DOHH2 (cell line): ENCODE measurements at regions not wholly inside any gene's neighbourhood (a gene's known extent, or its start where the extent isn't known, plus 50 kb on each side); places are given as distances from the start of the nearest gene placed in this dataset.

Experiments used
- H3F3A ChIP-seq: fragments of 200-600 bp; sonication (generic), shearing (Covaris generic); 2 replicates; pipeline ENCODE4 v1.6.0; 2016; ENCODE audit warnings: antibody characterized with exemption, mild to moderate bottlenecking; ENCODE audit not compliant: control insufficient read depth, insufficient read depth
- H3K27ac ChIP-seq: fragments of 200-600 bp; sonication (generic); 2 replicates; pipeline ENCODE4 v1.5.1; 2014; ENCODE audit warnings: low read depth, mild to moderate bottlenecking, low read length, moderate library complexity
- H3K27me3 ChIP-seq: fragments of 200-600 bp; sonication (generic); 2 replicates; pipeline ENCODE4 v1.6.1; 2014; ENCODE audit warnings: mild to moderate bottlenecking, low read length, mixed read lengths; ENCODE audit not compliant: control insufficient read depth
- H3K36me3 ChIP-seq: fragments of 200-600 bp; sonication (generic); 2 replicates; pipeline ENCODE4 v1.6.1; 2014; ENCODE audit warnings: mild to moderate bottlenecking, low read length, moderate library complexity, mixed read lengths; ENCODE audit not compliant: control insufficient read depth
- H3K4me1 ChIP-seq: fragments of 200-600 bp; sonication (generic); 2 replicates; pipeline ENCODE4 v1.6.1; 2014; ENCODE audit warnings: mild to moderate bottlenecking, low read length, mixed read lengths; ENCODE audit not compliant: control insufficient read depth
- H3K4me2 ChIP-seq: fragments of 200-600 bp; sonication (generic); 2 replicates; pipeline ENCODE4 v1.6.0; 2014; ENCODE audit warnings: mild to moderate bottlenecking, low read length, moderate library complexity
- H3K4me3 ChIP-seq: fragments of 200-600 bp; sonication (generic); 2 replicates; pipeline ENCODE4 v1.5.1; 2014; ENCODE audit warnings: mild to moderate bottlenecking, low read length, mixed read lengths
- H3K79me2 ChIP-seq: fragments of 200-600 bp; sonication (generic); 2 replicates; pipeline ENCODE4 v1.6.1; 2014; ENCODE audit warnings: mild to moderate bottlenecking, low read length, mixed read lengths; ENCODE audit not compliant: control insufficient read depth
- H3K9me2 ChIP-seq: fragments of 200-600 bp; sonication (generic); replicated peaks from 2 replicates; pipeline ENCODE4 v1.6.1; 2014; ENCODE audit warnings: mild to moderate bottlenecking, low read length, mixed read lengths; ENCODE audit not compliant: control insufficient read depth
- H3K9me3 ChIP-seq: fragments of 200-600 bp; sonication (generic); 2 replicates; pipeline ENCODE4 v1.6.1; 2014; ENCODE audit warnings: antibody characterized with exemption, low read length, mixed read lengths; ENCODE audit not compliant: control insufficient read depth, insufficient read depth
- H4K20me1 ChIP-seq: fragments of 200-600 bp; sonication (generic); 2 replicates; pipeline ENCODE4 v1.6.0; 2014; ENCODE audit warnings: low read depth, mild to moderate bottlenecking, antibody characterized with exemption, low read length, moderate library complexity; ENCODE audit not compliant: control insufficient read depth, insufficient read depth
- CTCF ChIP-seq: fragments of 200-600 bp; sonication (generic); IDR thresholded peaks from one replicate; pipeline ENCODE4 v1.5.1; 2014; ENCODE audit warnings: antibody characterized with exemption, mild to moderate bottlenecking, low read depth, low read length; ENCODE audit not compliant: poor library complexity, severe bottlenecking
- EZH2phosphoT487 ChIP-seq: fragments of 200-600 bp; sonication (generic); IDR thresholded peaks from 2 replicates; pipeline ENCODE4 v1.6.1; 2017; ENCODE audit warnings: borderline replicate concordance, mild to moderate bottlenecking, antibody characterized with exemption, low read length, moderate library complexity, mixed read lengths

DNA sequence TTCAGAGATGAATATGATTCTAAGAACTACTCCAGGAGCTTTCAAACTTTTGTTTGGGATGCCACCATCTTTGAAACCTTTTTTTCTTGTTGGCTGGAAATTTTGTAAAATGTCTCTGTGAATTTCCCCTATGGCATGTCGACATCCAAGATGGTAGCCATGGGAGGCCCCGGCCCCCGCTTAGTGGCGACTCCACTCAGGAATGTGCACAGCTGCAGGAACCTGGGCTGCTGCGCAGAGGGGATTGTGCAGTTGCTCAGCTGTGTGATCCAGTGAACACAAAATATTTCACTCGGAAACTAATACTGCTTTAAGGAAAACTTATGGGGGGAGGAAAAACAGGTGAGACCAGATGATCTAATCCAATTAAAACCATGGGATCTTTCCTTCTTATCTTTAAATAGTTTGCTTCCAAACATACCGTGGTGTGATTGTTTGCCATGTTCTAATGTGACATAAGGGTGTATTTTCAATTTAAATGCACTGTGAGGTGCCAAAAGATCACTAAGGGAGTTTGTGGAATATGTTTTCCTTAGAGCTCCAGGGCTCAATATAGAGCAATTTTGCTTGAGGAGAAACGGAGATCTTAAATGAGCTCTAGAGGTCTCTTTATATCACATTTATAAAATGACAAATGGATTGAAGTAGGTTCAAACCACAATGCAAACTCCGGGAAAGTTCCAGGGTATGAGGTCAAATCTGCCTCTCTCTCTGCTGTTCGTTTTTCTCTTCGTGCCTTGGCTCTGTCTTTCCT is 497.7 kb downstream of the FGF9 start:
- no peaks in the 10 kb centered on the region for H3K4me1 ChIP-seq
- no peaks in the 10 kb centered on the region for H3K36me3 ChIP-seq
- H3K9me3 ChIP-seq = 0 out of 2 replicates have a peak, but pooled peaks cover 4% of the 10 kb centered on the region
- H3K9me2 ChIP-seq = no peaks in the 10 kb centered on the region
- H3K79me2 ChIP-seq = no peaks in the 10 kb centered on the region
- no peaks in the 10 kb centered on the region for H3K27me3 ChIP-seq
- TF ChIP-seq CTCF = no peak
- no peak for TF ChIP-seq EZH2phosphoT487
- no peaks in the 10 kb centered on the region for H3F3A ChIP-seq
- H3K4me3 ChIP-seq = no peak overlapping the region
- no peak overlapping the region for H3K4me2 ChIP-seq
- H3K27ac ChIP-seq = no peak overlapping the region
- H4K20me1 ChIP-seq = no peaks in the 10 kb centered on the region

DNA sequence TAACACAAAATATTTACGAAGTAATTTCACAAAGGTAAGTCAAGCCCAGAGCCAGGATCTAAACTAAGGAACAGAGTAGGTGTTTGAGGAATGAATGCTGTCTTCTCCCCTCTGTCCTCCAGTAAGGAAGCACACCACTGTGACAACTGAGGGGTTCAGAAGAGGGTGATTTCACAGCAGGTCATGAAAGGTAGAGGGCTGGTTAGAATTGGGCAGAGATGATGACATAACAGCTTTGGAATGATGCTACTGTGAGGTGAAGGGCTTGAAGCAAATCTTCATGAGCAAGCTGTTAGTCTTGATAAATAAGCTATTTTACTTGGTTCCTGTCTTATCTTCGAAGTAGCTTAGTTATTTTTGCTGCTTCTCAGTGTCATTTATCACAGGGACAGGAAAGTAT is 498.6 kb downstream of the FGF9 start:
- no peak overlapping the region for H3K27ac ChIP-seq
- H3K4me2 ChIP-seq = no peak overlapping the region
- H3K36me3 ChIP-seq = no peaks in the 10 kb centered on the region
- 0 out of 2 replicates have a peak, but pooled peaks cover 4% of the 10 kb centered on the region for H3K9me3 ChIP-seq
- no peaks in the 10 kb centered on the region for H3K79me2 ChIP-seq
- no peak for TF ChIP-seq EZH2phosphoT487
- no peak for TF ChIP-seq CTCF
- H4K20me1 ChIP-seq = no peaks in the 10 kb centered on the region
- H3K4me3 ChIP-seq = no peak overlapping the region
- H3K4me1 ChIP-seq = no peaks in the 10 kb centered on the region
- no peaks in the 10 kb centered on the region for H3K27me3 ChIP-seq
- no peaks in the 10 kb centered on the region for H3K9me2 ChIP-seq
- no peaks in the 10 kb centered on the region for H3F3A ChIP-seq

DNA sequence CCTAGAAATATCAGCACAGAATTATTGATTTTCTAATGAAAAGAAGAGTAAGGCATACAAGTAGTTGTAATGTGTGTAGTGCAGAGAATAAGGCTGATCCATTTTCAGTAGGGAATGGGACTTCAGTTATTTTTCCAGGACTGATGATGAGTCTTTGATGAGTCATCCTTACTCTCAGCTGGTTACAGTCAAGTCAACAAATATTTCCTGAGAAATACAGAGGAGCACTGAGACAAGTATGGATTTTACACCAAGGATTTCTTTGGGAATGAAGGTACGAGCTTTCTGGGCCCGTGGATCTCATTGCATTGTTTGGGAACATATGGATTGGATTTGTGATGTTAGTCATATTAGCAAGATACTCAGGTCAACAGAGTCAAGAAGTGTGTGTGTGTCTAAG is 502.7 kb downstream of the FGF9 start:
- Histone ChIP-seq H3K36me3 (no peaks in the 10 kb centered on the region), H3K79me2 (no peaks in the 10 kb centered on the region), H3K4me2 (no peak overlapping the region), H4K20me1 (no peaks in the 10 kb centered on the region), H3K4me3 (no peak overlapping the region), H3K27me3 (no peaks in the 10 kb centered on the region), H3K4me1 (no peaks in the 10 kb centered on the region), H3K9me2 (no peaks in the 10 kb centered on the region), H3F3A (no peaks in the 10 kb centered on the region), H3K9me3 (0 out of 2 replicates have a peak, but pooled peaks cover 8% of the 10 kb centered on the region), H3K27ac (no peak overlapping the region)
- no peak for TF ChIP-seq CTCF
- TF ChIP-seq EZH2phosphoT487 = no peak
